GM18858 (cell line): ENCODE measurements at regions not wholly inside any gene's neighbourhood (a gene's known extent, or its start where the extent isn't known, plus 50 kb on each side); places are given as distances from the start of the nearest gene placed in this dataset.

ENCODE experiments used
- ATAC-seq: cut with Tn5 transposase; IDR thresholded peaks from one replicate; pipeline ENCODE4 v1.9.1; 2021; ENCODE audit not compliant: unreplicated experiment

DNA sequence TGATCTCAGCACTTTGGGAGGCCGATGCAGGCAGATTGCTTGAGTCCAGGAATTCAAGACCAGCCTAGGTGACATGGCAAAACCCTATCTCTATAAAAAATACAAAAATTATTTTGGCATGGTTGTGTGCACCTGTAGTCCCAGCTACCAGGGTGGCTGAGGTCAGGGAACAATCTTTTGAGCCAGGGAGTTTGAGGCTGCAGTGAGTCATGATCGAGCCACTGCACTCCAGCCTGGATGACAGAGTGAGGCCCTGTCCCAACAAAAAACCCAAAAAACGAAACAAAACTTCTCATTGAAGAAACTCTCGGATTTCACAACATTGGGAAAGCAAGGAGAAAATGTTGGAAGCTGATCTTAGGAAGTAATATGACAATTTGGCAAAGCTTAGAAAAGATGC lies 317.3 kb upstream of the MGAT5 start:
- no peak for ATAC-seq

DNA sequence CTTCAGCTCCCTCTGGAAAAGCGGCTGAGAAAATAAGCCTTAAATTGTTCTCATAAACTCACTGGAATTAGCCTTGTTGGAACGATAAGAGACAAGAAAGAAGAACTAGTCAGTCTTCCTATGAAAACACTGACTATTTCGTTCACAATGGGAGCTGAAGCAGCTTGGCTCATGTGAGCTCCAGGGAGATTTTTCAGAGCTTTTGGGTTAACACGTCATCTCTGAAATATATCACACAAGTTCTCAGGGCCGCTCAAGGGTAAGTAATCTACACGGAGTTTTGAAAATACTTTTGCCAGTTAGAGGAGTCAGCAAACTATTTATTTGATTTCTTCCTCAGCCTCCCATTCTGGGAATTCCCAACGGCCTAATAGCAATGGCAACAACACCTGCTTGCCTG lies 316.2 kb upstream of the MGAT5 start:
- ATAC-seq, result no peak

DNA sequence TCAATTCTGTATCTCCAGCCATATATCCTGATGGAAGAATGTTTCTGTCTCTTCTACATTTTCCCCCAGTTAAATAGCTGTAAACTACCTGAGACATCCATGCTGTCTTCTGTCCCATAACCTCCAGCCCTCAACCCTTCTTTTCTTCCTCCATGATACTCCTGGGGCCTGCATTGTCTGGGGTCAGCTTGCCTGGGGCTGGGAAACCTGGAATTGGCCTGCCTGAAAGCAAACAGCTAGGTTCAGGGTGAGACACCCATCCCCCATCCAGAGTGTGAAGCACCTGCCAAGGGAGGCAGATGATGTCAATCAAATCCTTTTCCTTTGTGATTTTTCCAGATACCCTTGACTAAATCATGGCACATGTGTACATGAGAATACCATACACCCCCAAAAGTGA lies 313.7 kb upstream of the MGAT5 start:
- ATAC-seq, result no peak

DNA sequence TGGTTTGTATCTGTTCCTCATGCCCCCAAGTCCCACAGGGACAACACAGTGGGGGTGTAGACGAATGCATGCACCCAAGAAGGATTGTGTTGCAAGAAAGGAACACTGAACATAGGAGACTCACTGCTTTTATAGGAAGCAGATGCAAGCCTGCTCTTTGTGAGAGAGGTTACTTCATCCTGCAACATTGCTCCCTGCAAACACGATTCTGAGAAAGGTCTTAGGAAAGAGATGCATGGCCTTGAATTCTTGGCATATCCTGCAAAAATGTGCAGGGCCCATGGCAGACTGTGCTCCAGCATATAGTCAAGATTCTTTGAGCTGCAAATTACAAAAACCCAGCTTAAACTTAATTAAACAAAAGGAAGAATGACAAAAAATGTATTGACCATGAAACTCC lies 312.2 kb upstream of the MGAT5 start:
- no peak for ATAC-seq

DNA sequence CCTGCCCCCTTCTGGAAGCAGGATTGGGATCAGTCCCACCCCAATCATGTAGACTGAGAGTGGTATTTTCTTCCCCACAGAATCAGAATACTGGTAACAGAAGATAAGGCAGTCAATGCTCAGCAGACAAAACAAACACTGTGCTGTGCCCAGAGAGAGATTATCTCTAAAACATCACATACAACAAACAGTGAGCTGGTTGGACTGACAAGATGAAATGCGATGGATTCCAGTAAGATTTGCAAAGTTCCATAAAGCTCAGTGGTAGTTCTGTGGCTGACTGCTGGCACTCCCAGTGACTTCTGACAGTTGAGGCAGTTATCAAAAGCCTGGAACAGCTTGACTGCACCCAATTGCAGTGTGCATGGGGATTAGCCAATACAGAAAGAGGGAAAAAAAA lies 311.5 kb upstream of the MGAT5 start:
- no peak for ATAC-seq

DNA sequence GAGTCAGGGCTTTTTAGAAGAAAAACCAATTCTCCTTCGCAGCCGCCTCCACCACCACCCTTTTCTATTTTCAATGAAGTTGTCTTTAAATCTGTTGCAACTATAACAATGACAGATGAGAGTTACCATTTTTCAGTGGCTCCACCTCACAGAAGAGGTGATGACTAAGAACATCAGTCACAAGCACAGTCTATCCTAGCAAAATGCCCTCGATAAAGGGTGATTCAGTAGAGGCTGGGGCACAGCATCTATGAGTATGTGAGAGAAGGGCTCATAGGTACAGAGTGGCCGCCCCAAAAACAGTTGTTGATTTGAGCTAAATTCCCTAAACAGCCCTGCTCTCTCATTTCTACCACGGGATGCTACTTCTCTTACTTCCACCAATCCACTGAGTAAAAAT lies 310.8 kb upstream of the MGAT5 start:
- no peak for ATAC-seq

DNA sequence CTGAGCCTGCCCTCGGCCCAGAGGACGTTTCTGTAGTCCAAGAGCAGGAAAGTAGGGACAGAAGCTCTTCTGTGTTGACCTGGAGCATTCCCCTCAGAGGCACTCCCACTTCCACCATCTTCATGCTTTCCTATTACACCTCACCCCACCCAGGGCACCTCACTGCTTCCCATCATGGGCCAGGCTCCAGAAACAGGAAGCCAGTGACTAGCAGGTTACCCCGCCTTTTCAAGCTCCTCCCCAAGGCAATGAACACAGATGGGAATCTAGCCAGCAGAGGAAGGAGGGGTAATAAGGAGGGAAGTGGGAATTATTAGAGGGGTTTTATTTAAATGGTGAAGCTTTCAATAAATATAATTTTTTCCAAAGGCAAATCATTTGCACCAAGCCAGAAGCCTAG lies 308.8 kb upstream of the MGAT5 start:
- no peak for ATAC-seq

DNA sequence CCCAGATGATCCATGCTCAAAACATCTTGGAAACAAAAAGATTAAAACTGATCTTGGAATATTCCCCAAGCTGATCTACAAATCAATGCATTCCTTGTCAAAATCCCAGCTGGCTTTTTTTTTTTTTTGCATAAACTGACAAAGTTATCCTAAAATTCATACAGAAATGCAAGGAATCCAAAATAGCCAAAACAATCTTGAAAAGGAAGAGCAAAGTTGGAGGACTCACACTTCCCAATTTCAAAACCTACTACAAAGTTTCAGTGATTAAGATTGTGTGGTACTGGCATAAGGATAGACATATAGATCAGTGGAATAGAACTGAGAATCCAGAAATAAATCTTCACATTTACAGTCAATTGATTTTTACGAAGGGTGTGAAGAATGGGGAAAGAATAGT lies 306.8 kb upstream of the MGAT5 start:
- ATAC-seq, result no peak

DNA sequence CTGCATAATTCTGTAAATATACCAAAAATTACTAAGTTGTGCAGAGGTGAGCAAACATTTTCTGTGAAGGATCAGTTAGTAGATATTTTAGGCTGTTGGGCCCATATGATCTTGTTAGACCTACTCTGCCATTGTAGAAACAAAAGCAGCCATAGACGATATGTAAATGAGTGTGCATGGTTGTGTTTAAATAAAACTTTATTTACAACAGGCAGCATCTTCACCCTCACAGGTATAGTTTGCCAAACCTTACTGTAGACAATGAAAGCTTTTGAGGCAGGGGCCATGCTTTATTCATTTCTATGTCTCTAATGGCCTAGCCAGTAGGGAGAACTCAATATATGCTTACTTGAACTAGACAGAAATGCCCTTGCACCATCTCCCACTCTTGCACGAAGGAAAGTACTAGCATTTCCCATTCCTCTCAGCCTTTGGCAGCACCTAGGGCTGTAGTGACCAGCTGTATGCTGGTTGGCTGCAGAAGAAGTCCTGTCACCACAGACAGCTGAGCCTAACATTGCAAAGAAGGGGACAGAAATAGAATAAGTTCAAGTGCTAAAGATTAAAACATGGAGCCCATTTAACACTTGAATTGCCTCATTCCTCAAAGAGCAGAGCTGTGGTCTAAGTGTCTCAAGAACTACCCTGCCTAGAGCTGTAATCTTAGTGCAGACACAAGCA lies 305.1 kb upstream of the MGAT5 start:
- no peak for ATAC-seq

DNA sequence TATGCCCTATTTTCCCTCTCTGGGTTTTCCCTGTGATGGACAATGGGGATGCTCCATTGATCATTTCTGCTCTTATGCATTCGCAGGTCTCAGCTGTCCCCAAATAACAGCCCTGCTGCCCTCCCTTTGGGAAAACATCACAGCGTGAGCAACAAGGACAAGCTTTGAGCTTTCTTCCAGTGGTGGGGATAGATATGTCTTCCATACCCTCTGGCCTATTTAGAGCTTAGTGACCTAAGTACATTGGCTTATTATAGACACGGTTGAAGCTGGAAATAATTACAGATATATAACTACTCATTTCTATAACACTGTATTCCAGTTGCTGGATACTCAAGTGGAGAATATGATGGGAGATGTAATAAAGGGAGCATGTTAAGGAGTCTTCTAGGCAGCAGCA lies 304.3 kb upstream of the MGAT5 start:
- ATAC-seq, result no peak

DNA sequence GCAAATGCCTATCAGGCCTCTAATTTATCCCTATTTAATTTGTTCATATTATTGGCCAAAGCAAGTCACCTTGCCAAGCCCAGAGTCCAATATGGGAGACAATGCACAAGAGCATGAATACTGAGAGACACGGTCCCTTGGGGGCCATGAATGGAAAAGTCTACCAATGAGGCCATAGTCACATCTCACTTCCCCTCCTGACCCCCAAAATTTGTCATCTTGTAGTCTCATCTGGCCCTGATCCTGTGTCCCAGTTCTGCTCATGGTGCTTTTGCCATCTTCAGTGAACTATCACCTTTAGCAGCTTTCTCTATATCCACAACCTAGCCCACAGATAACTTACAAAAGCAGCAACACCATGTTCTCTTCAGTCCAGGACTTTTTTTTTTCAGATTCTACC lies 302.7 kb upstream of the MGAT5 start:
- no peak for ATAC-seq

DNA sequence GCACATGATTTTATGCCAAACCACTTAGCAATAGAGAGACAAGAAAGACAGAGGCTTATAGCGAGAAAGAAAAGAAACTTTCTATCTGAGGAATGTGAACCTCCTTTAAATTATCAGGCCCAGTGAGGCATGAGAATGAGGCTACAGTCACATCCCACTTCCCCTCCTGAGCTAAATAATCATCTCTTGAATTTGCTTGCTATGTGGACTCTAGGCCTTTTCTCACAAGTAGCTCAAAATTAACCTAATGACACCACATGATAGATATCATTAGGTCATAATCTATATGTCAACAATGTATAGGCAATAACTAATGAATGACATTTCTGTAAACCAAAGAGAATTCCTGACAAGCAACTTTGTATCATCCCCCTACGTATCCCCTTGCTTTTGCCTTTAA lies 301.5 kb upstream of the MGAT5 start:
- ATAC-seq, result peak; percentile 34

DNA sequence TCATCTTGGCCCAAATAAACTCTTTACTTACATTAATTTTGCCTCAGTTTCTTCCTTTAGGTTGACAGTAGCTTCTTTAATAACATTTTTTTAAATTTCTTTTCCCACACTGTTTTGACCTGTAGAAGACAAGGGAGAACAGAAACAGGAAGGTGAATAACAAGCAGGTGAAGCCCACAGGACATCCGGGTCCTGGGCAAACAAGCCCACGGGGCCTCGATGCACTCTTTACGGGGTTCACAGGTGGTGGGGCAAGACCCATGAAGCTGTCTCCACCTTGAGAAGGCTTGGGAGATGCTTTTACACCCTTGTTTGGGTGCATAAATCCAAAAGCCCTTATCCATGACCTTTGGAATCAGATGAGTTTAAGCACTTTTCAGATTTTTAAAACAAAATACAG lies 301.0 kb upstream of the MGAT5 start:
- ATAC-seq, result no peak

DNA sequence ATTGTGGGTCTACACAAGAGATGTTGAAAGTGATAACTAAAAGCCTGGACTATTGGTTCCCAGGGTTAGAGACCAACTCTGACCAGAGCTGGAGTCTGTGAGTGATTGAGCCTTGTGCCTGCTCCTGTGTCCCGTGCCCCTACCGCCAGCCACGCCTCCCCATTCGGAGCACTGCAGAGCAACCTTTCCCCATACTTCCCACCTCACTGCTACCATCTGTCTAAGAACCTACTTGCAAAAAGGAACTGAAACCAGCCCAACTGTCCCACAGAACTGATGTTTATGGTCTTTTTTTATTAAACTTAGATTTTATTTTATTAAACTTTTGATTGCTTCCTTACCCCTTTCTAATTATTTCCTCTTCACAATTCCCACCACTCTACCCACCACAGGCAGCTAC lies 300.3 kb upstream of the MGAT5 start:
- peak; percentile 79 for ATAC-seq

DNA sequence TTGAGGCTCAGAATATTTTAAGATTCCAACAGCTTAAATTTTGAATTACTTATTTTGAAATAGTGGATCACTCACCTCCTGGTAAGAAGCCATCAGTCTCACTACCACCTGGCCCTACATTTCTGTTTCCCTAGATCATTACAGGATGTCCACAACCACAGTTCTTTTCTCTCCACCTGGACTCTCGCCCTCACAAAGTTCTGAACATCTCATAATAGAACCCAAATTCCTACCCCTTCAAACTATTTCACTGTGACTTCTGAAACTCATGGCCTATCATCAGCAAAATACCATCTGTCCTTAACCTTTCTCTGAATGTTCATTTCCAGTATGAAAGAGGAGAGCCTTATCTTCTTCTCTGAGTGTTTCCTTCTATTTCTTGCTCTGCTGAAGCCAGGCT lies 299.2 kb upstream of the MGAT5 start:
- ATAC-seq, result no peak

DNA sequence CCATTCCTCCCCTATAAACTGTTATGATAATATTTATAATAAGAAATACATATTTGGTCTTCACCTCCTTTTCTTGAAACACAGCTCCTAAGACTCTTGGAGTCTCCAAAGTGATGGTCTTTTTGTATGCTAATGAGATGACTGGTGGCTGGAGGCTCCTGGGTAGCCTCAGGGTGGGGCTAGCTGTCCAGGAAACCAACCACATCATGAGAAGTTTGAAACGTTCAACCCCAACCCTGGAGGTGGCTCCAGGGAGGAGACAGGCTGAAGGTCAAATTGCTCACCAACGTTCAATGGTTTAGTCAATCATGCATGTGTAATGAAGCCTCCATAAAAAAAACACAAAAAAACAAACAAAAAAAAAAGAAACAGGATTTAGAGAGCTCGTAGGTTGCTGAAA lies 298.7 kb upstream of the MGAT5 start:
- no peak for ATAC-seq

DNA sequence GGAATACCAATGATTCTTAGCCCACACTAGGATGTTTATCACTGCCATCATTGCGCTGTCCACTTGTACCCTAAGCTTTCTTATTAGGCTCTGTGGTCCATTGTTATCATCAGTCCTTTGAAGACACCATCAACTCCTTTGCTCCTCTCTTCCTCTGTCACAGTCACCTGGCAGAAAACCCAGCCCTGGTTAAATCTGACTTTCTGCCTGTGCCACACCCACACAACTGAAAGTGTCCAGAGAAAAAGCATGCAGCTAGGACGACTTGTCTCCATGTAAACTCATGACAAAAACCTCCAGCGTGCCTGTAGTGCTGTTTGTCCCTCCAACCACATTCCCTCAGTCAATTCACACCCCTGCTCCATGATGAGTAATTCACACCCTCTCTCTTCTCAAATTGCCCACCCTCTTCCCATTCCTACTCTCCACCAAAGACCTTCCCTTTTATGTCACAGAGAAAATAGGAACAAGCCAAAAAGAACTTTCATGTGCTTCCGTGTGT lies 297.4 kb upstream of the MGAT5 start:
- no peak for ATAC-seq

DNA sequence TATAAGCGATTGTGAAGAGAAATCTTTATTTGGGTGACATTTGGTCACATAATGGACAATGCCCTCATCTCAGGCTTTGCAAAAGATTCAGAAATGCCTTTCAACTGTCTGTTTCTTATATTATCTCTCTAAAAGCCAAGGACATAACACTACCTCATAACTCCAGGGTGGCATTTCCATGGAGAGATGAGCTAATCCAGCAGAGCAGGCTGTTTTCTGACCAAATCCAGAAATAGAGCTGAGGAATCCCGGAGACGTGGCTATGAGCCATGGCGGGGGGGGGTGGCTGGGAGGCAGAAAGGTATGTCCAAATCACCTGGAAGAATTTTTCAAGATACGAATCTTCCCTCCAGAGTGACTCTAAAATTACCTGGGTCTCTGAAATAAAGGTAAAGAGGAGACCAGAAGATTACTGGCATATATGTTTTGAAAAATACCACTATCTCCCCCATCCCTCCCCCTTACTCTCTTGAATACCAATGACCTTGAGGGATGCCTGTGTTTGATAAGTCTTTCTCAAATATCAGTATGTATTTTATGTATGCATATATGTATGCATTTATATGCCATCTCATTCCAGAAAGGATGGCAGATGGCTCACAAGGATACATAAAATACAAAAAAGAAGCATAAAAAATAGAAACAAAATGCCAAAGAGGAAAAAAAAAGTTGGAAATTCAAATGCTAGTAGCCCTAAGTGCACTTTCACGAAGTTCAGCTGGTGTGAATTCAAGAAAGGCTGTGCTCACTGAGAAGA lies 296.0 kb upstream of the MGAT5 start:
- ATAC-seq, result no peak

DNA sequence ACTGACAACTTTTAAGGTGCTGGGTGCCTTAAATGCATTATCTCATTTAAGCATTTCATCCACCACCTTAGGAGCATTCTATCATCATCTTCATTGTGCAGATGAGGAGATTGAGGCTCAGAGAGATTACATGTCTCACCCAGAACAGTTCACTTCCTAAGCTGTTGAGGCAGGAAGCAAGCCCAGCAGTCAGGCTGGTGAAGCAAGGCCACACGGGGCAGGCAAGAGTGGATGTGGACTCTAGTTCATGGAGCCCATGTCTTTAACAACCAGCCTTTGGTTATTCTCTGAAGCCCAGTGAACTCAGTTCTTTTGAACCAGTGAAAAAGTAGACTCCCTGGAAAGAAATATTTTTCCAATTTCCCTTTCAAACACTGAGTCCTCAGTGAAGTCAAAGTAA lies 294.8 kb upstream of the MGAT5 start:
- no peak for ATAC-seq

DNA sequence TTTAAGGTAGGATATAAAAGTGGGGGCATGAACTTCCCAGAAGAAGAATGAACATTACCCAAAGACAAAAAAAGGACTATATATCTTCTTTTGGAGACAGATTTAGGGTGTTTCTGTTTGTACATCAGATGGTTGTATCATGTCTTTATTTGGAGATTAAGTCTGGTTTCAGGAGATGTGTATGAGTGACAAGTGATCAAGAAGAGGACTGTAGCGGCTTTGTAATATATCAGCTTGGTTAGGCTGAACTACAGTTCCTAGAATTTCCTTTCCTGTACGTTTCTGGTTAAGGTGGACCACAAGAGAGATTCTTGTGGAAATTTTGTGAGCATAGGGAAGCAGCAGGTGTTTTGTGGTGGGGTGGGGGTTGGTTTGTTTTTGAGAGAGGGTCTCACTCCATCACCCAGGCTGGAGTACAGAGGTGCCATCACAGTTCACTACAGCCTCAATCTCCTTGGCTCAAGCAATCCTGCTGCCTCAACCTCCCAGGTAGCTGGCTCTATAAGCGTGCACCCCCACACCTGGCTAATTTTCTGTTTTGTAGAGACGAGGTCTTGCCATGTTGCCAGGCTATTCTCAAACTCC lies 287.1 kb upstream of the MGAT5 start:
- ATAC-seq, result no peak

DNA sequence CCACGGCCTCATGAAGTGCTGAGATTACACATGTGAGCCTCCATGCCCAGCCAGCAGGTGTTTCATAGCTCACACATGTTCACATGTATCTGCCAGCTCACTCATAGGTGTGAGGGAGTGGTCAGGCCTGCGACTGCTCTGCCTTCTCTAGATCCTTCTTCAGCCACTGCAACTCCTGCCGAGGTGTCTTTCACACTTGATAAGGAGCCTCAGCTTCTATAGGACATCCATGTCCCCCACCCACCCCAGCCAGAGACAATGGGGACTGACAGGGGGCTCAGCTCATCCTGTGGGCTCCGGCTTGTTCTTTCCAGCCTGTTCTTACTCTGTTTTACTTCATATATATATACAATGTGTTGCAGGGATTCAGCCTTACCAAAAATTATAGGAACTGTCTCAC lies 286.5 kb upstream of the MGAT5 start:
- ATAC-seq, result no peak

DNA sequence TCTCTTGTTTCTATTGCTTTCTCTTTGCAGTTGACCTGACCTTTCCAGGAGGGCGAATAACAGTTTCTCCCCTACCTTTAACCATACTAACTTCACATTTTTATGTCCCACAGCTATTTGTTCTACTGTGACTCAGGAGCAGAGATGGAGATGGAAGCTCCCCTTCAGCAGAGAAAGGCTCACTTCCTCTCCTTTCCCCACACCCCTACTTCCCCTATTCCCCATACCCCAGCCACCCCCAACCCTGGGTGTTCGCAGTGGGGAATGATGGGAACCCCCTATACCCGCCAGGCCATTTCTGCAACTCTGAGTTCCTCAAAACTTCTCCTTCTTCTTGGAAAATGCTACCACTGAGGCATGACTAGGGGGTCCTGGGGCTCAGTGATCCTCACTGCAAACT lies 285.4 kb upstream of the MGAT5 start:
- no peak for ATAC-seq
